NT2/D1 (cell line): ENCODE measurements at regions not wholly inside any gene's neighbourhood (a gene's known extent, or its start where the extent isn't known, plus 50 kb on each side); places are given as distances from the start of the nearest gene placed in this dataset.

ENCODE experiments used
- DNase-seq: peaks from one replicate; pipeline ENCODE4 v3.0.0-alpha.2; 2011; ENCODE audit warnings: low read depth, low spot score
- H3K27me3 ChIP-seq: 2 replicates; pipeline ENCODE4 v1.6.0; 2011; ENCODE audit warnings: mild to moderate bottlenecking; ENCODE audit not compliant: insufficient read length, insufficient read depth
- H3K36me3 ChIP-seq: 2 replicates; pipeline ENCODE4 v1.6.1; 2011; ENCODE audit warnings: mild to moderate bottlenecking, low read length, mixed read lengths; ENCODE audit not compliant: insufficient read depth, insufficient read length
- H3K4me1 ChIP-seq: 2 replicates; pipeline ENCODE4 v1.5.1; 2011; ENCODE audit not compliant: insufficient read depth, insufficient read length
- H3K4me3 ChIP-seq: 2 replicates; pipeline ENCODE4 v1.5.1; 2011; ENCODE audit warnings: low read depth; ENCODE audit not compliant: insufficient read length
- H3K9ac ChIP-seq: 2 replicates; pipeline ENCODE4 v1.6.0; 2011; ENCODE audit warnings: low read depth; ENCODE audit not compliant: insufficient read length
- H3K9me3 ChIP-seq: 2 replicates; pipeline ENCODE4 v1.5.1; 2011; ENCODE audit warnings: mild to moderate bottlenecking, low read length; ENCODE audit not compliant: insufficient read depth
- SUZ12 ChIP-seq: IDR thresholded peaks from 2 replicates; pipeline ENCODE4 v1.6.1; 2011; ENCODE audit not compliant: insufficient read length, insufficient read depth; ENCODE audit errors: extremely low read depth
- YY1 ChIP-seq: IDR thresholded peaks from 2 replicates; pipeline ENCODE4 v1.6.1; 2011; ENCODE audit not compliant: insufficient read length, insufficient read depth
- ZNF274 ChIP-seq: IDR thresholded peaks from 2 replicates; pipeline ENCODE4 v1.6.1; 2011; ENCODE audit warnings: mild to moderate bottlenecking, low read depth, low read length

- no peak overlapping the region for H3K9ac ChIP-seq
- no peak overlapping the region for H3K4me3 ChIP-seq
- H3K9me3 ChIP-seq = no peaks in the 10 kb centered on the region
- no peak for DNase-seq
- H3K4me1 ChIP-seq = no peaks in the 10 kb centered on the region
- no peaks in the 10 kb centered on the region for H3K27me3 ChIP-seq
- H3K36me3 ChIP-seq = no peaks in the 10 kb centered on the region
- TF ChIP-seq SUZ12 (no peak), YY1 (no peak), ZNF274 (no peak)
Observed at GRCh38 chr4:151896880-151897279, 136.1 kb upstream of the GATB start.

GRCh38 chr4:151895671-151896070 is 134.9 kb upstream of the GATB start:
- no peaks in the 10 kb centered on the region for H3K36me3 ChIP-seq
- H3K4me1 ChIP-seq = no peaks in the 10 kb centered on the region
- no peaks in the 10 kb centered on the region for H3K9me3 ChIP-seq
- H3K9ac ChIP-seq = no peak overlapping the region
- no peak for DNase-seq
- no peaks in the 10 kb centered on the region for H3K27me3 ChIP-seq
- H3K4me3 ChIP-seq = no peak overlapping the region
- no peak for TF ChIP-seq SUZ12
- no peak for TF ChIP-seq YY1
- TF ChIP-seq ZNF274 = no peak

GRCh38 chr4:151894246-151894645 is 133.4 kb upstream of the GATB start:
- no peak overlapping the region for H3K9ac ChIP-seq
- H3K4me3 ChIP-seq = no peak overlapping the region
- no peak for TF ChIP-seq ZNF274
- TF ChIP-seq YY1 = no peak
- no peak for TF ChIP-seq SUZ12
- DNase-seq = no peak
- H3K27me3 ChIP-seq = no peaks in the 10 kb centered on the region
- H3K4me1 ChIP-seq = no peaks in the 10 kb centered on the region
- H3K9me3 ChIP-seq = no peaks in the 10 kb centered on the region
- H3K36me3 ChIP-seq = no peaks in the 10 kb centered on the region

GRCh38 chr4:151888367-151888866 is 127.6 kb upstream of the GATB start:
- TF ChIP-seq YY1 (no peak), ZNF274 (no peak), SUZ12 (no peak)
- H3K4me3 ChIP-seq = no peak overlapping the region
- no peak overlapping the region for H3K9ac ChIP-seq
- H3K9me3 ChIP-seq = no peaks in the 10 kb centered on the region
- H3K27me3 ChIP-seq = no peaks in the 10 kb centered on the region
- H3K36me3 ChIP-seq = no peaks in the 10 kb centered on the region
- H3K4me1 ChIP-seq = no peaks in the 10 kb centered on the region
- DNase-seq = no peak

- Histone ChIP-seq H3K9ac (no peak overlapping the region), H3K4me3 (no peak overlapping the region), H3K4me1 (no peaks in the 10 kb centered on the region), H3K36me3 (no peaks in the 10 kb centered on the region), H3K9me3 (no peaks in the 10 kb centered on the region), H3K27me3 (no peaks in the 10 kb centered on the region)
- no peak for DNase-seq
- TF ChIP-seq SUZ12 = no peak
- no peak for TF ChIP-seq YY1
- no peak for TF ChIP-seq ZNF274
Observed at GRCh38 chr4:151887816-151888180, 127.0 kb upstream of the GATB start.

GRCh38 chr4:151887031-151887815 is 126.4 kb upstream of the GATB start:
- TF ChIP-seq YY1 = no peak
- TF ChIP-seq SUZ12 = no peak
- no peak for TF ChIP-seq ZNF274
- DNase-seq = no peak

GRCh38 chr4:151885123-151885522 is 124.3 kb upstream of the GATB start:
- no peak for TF ChIP-seq YY1
- TF ChIP-seq SUZ12 = no peak
- TF ChIP-seq ZNF274 = no peak
- no peaks in the 10 kb centered on the region for H3K36me3 ChIP-seq
- no peak for DNase-seq
- H3K4me3 ChIP-seq = no peak overlapping the region
- no peaks in the 10 kb centered on the region for H3K4me1 ChIP-seq
- no peaks in the 10 kb centered on the region for H3K27me3 ChIP-seq
- H3K9me3 ChIP-seq = no peaks in the 10 kb centered on the region
- H3K9ac ChIP-seq = no peak overlapping the region

More at GRCh38 chr4:151887031-151887815, 126.4 kb upstream of the GATB start:
- Histone ChIP-seq H3K9ac (no peak overlapping the region), H3K27me3 (no peaks in the 10 kb centered on the region), H3K36me3 (no peaks in the 10 kb centered on the region), H3K4me1 (no peaks in the 10 kb centered on the region), H3K9me3 (no peaks in the 10 kb centered on the region), H3K4me3 (no peak overlapping the region)
